ENCODE measurements at regions not wholly inside any gene's neighbourhood (a gene's known extent, or its start where the extent isn't known, plus 50 kb on each side); places are given as distances from the start of the nearest gene placed in this dataset.

DNA sequence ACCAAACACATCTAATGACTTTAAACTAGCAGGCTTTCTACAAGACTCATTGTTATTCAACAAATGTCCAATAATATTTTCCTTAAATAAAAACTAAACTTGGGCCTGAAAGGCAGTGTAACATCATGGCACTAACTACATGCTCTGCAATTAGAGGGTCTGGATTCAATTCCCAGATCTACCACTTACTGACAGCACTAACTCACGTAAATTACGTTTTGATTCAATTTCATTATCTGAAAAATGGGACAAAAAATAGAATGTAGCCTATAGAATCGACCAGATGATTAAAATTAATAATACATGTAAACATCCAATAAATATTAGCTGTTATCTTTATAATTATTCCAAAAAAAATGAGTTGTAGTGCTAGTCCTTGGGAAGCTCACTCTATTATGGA is 98.0 kb upstream of the DDX18 start:
- Histone ChIP-seq H4K20me1 (ENCODE audit: insufficient read depth, low read length) (no peaks in the 10 kb centered on the region), H3K4me1 (ENCODE audit: low read length) (no peaks in the 10 kb centered on the region), H3K4me3 (ENCODE audit: low read length) (no peak overlapping the region), H2AFZ (ENCODE audit: low read depth, low read length) (no peak overlapping the region), H3K9me3 (ENCODE audit: insufficient read depth, low read length) (no peaks in the 10 kb centered on the region), H3K27ac (ENCODE audit: low read length) (no peak overlapping the region), H3K79me2 (ENCODE audit: low read length) (no peaks in the 10 kb centered on the region), H3K36me3 (replicated peaks; ENCODE audit: low read depth, low read length) (no peaks in the 10 kb centered on the region), H3K4me2 (ENCODE audit: low read length) (no peak overlapping the region), H3K27me3 (ENCODE audit: low read depth, low read length) (no peaks in the 10 kb centered on the region), H3K9ac (ENCODE audit: low read length) (no peak overlapping the region)
- TF ChIP-seq EZH2phosphoT487 (IDR thresholded peaks at IDR 0.05; ENCODE audit: low read depth) = no peak
- no peak for TF ChIP-seq CTCF (IDR thresholded peaks at IDR 0.05; ENCODE audit: low read depth, low read length)

DNA sequence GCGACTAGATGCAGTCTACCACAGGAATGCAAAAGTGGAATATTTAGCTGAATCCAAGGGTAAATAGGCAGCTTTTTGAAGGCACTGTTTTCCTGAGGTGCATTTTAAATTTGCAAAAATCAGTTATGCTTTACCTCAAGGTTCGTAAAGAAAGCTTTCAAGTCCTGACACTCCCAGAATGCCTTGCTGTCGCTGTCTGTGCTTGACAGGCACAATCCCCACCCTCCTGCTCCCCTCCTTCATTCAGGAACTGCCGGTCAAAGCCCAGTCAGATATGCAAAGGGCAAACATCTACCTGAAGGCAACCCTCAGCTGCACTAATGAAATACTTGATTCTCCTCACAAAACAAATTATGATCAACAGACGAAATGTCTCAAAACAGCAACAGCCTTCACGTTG is 97.4 kb upstream of the DDX18 start:
- no peak for TF ChIP-seq CTCF (IDR thresholded peaks at IDR 0.05; ENCODE audit: low read depth, low read length)
- no peak for TF ChIP-seq EZH2phosphoT487 (IDR thresholded peaks at IDR 0.05; ENCODE audit: low read depth)
- Histone ChIP-seq H3K79me2 (ENCODE audit: low read length) (no peaks in the 10 kb centered on the region), H3K9me3 (ENCODE audit: insufficient read depth, low read length) (no peaks in the 10 kb centered on the region), H3K27ac (ENCODE audit: low read length) (no peak overlapping the region), H3K9ac (ENCODE audit: low read length) (no peak overlapping the region), H2AFZ (ENCODE audit: low read depth, low read length) (no peak overlapping the region), H4K20me1 (ENCODE audit: insufficient read depth, low read length) (no peaks in the 10 kb centered on the region), H3K4me2 (ENCODE audit: low read length) (no peak overlapping the region), H3K4me3 (ENCODE audit: low read length) (no peak overlapping the region), H3K36me3 (replicated peaks; ENCODE audit: low read depth, low read length) (no peaks in the 10 kb centered on the region), H3K4me1 (ENCODE audit: low read length) (no peaks in the 10 kb centered on the region), H3K27me3 (ENCODE audit: low read depth, low read length) (no peaks in the 10 kb centered on the region)

GRCh38 chr2:117718048-117718447 is 96.4 kb upstream of the DDX18 start:
- Histone ChIP-seq H3K4me1 (ENCODE audit: low read length) (no peaks in the 10 kb centered on the region), H3K79me2 (ENCODE audit: low read length) (no peaks in the 10 kb centered on the region), H3K27me3 (ENCODE audit: low read depth, low read length) (no peaks in the 10 kb centered on the region), H3K27ac (ENCODE audit: low read length) (no peak overlapping the region), H2AFZ (ENCODE audit: low read depth, low read length) (no peak overlapping the region), H3K9ac (ENCODE audit: low read length) (no peak overlapping the region), H3K4me2 (ENCODE audit: low read length) (no peak overlapping the region), H3K36me3 (replicated peaks; ENCODE audit: low read depth, low read length) (no peaks in the 10 kb centered on the region), H3K9me3 (ENCODE audit: insufficient read depth, low read length) (no peaks in the 10 kb centered on the region), H3K4me3 (ENCODE audit: low read length) (no peak overlapping the region), H4K20me1 (ENCODE audit: insufficient read depth, low read length) (no peaks in the 10 kb centered on the region)
- TF ChIP-seq CTCF (IDR thresholded peaks at IDR 0.05; ENCODE audit: low read depth, low read length) (no peak), EZH2phosphoT487 (IDR thresholded peaks at IDR 0.05; ENCODE audit: low read depth) (no peak)

DNA sequence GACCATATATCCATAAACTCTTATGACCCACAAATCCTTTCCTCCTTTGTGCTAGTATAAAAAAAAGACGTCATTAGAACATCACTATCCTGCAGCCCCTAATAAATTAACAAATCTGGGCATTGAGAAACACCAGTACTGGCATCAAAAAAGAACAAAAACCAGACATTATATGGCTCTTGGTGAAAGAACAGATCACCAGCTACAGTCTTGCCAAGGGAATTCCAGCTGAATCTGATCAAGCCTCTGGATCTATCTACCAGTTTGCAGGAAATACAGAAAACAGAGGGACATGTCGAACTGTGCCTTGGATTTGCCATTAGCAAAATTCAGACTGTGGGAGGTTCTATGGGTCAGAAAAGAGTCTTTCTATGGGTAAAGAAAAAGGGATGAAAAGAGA is 93.7 kb upstream of the DDX18 start:
- Histone ChIP-seq H3K9me3 (ENCODE audit: insufficient read depth, low read length) (no peaks in the 10 kb centered on the region), H3K79me2 (ENCODE audit: low read length) (no peaks in the 10 kb centered on the region), H3K27ac (ENCODE audit: low read length) (no peak overlapping the region), H3K36me3 (replicated peaks; ENCODE audit: low read depth, low read length) (no peaks in the 10 kb centered on the region), H2AFZ (ENCODE audit: low read depth, low read length) (no peak overlapping the region), H3K4me1 (ENCODE audit: low read length) (no peaks in the 10 kb centered on the region), H3K9ac (ENCODE audit: low read length) (no peak overlapping the region), H3K4me3 (ENCODE audit: low read length) (no peak overlapping the region), H4K20me1 (ENCODE audit: insufficient read depth, low read length) (no peaks in the 10 kb centered on the region), H3K4me2 (ENCODE audit: low read length) (no peak overlapping the region), H3K27me3 (ENCODE audit: low read depth, low read length) (no peaks in the 10 kb centered on the region)
- TF ChIP-seq CTCF (IDR thresholded peaks at IDR 0.05; ENCODE audit: low read depth, low read length) (no peak), EZH2phosphoT487 (IDR thresholded peaks at IDR 0.05; ENCODE audit: low read depth) (no peak)

All from OCI-LY3 (cell line).